GM18517 (cell line): ENCODE measurements at regions not wholly inside any gene's neighbourhood (a gene's known extent, or its start where the extent isn't known, plus 50 kb on each side); places are given as distances from the start of the nearest gene placed in this dataset.
A peak's percentile ranks its signal among the peaks of the same experiment; 100 is the strongest.

Experiments used
- ATAC-seq: cut with Tn5 transposase; IDR thresholded peaks from one replicate; pipeline ENCODE4 v1.9.1; 2021; ENCODE audit warnings: mild to moderate bottlenecking, moderate library complexity; ENCODE audit not compliant: unreplicated experiment

DNA sequence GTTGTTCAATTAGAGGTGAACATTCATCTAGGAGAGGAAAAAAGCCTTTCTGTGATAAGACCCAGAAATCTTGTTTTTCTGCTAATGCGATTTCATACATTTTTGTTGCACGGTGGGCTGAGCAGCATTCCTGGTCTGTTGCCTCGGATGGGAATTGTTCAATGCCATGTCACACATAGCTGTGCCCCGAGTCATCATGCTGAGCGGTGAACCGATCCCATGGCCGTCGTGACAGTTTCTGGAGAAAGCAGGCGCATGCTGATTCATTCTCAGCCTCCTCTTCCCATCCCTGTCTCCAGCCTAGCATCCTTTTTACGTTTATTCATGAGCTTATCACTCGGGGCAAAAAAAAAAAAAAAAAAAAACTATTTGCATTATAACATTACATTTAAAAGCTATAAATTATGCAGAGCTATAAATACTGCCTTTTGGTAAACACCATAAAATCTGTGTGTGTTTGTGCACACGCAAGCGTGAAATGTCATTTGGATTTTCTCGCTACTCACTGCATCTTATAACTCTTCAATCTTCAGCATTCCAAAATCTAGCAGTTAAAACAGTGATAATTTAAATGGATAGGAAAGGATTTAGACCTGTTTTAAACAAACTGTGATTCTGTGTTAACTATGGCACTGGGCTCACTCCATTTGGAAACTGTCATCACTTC lies 58.9 kb upstream of the IFNGR1 start:
- ATAC-seq = no peak

DNA sequence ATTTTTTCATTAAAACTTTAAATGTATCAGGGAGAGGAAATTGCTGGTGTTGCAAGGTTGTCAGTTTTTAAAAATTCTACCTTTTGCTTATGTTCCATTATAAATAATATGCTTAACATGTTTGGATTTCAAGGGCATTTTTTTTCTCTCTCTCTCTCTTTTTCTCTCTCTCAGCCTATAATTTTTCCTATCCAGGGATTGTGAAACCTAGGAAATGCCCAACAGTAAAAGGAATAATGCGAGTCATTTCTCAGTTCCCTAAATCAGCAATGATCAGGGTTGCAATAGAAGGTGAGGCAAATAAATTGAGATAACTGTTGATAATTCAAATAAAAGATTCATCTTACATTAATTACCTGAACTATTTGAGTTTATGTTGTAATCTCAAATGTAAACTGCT lies 53.2 kb upstream of the IFNGR1 start:
- no peak for ATAC-seq

DNA sequence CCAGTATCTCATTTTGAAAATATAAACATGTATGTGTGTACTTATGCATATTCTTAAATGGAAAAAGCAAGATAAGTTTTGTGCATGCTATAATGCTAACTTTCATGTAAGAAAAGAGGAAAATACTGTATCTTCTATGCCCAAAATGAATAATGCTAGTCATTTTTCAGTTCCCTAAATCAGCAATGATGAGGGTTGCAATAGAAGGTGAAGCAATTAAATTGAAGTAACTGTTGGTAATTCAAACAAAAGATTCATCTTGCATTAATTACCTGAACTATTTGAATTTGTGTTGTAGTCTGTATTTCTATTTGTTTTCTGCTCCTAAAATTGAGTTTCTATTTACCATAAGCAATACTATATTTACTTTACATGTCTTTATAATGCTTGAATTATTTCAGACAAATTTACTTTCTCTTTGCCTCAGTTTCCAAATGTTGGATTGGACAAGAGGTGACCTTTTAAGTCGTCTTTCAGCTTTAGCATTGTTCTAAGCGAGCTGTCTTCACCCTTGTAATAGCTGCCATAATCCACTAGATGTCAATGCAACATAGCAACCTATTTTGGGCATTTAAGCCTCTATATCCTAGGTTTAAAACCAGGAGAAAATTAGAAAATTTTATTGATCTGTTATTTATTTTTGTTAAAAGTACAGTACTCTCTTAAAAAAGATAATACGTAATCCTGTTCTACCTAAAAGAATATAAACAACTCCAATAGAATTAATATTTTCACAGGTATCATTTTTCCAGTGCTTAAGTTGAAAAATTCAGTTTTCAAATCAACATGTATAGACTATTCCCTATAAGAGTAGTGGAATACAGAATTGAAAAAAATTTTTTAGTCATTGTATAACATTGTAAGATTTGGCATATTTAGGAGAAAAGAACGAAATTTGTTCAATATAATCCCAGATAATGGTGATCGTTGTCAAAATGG lies 52.3 kb upstream of the IFNGR1 start:
- ATAC-seq = peak; percentile 60

DNA sequence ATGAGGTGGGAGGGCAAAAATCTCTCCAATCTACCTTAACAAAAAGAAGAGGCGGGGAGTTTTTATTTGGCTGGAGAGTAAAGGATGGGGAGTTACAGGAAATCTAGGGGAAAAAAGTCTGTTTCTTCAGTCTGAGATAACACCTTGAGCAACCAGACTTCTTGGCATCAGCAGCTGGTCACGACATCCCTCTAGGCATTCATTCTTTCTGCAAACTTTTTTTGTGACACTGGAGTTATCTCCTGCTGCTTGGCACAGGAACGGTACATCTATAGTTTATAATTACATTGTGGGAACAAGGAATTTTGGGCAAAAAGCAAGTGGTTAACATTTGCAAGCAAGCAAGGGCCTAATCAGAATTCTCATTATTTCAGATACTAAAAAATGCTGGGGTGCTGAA lies 50.6 kb upstream of the IFNGR1 start:
- no peak for ATAC-seq

DNA sequence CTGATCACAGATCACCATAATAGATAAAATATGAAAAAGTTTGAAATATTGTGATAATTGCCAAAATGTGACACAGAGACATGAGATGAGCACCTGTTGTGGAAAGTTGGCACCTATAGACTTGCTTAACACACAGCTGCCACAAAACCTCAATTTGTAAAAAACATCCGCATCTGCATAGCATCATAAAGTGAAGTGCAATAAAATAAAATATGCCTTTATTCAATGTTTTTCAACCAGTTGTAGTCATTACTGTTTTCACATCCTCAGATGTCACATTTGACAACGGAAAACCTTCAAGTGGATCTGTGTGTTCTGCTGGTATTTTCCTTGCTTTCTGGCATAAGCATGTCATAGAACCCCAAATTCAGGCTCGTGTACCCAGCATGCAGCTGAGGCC lies 50.2 kb upstream of the IFNGR1 start:
- no peak for ATAC-seq
